Testis (tissue), 2 donors: ENCODE measurements at regions not wholly inside any gene's neighbourhood (a gene's known extent, or its start where the extent isn't known, plus 50 kb on each side); places are given as distances from the start of the nearest gene placed in this dataset.

Experiments used
- POLR2A ChIP-seq: fragments of 450-650 bp; IDR thresholded peaks from one replicate; pipeline ENCODE4 v1.6.1; 2017; ENCODE audit warnings: antibody characterized with exemption, mild to moderate bottlenecking, moderate library complexity
- TF ChIP-seq, protein P1 (sequence below), 3 experiments: fragments of 450-650 bp in 2 of 3; fragments of 200-600 bp in 1 of 3; sonication (generic) in 1 of 3; IDR thresholded peaks; one replicate each; pipeline ENCODE4 v1.5.1; 2016 to 2019; ENCODE audit warnings: antibody characterized with exemption in 3 of 3, mild to moderate bottlenecking in 2 of 3, moderate library complexity in 1 of 3

DNA sequence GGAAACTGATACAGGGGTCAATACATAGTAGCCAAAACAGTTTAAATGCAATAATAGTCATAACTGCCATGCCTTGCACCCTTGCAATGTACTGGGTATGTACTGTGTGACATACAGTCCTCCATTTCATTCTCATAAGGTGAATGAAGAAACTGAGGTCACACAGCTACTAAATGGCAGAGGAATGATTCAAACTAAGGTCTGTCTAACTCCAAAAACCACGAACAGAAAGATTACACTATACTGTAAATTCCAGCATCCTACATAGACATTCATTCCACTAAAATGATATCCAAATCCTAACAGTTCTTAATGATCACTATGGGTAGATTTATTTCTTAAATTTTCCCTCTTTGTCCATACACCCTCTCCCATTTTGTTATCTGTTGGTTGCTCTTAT, 238.1 kb upstream of the SERP2 start:
- TF ChIP-seq, protein P1, sequence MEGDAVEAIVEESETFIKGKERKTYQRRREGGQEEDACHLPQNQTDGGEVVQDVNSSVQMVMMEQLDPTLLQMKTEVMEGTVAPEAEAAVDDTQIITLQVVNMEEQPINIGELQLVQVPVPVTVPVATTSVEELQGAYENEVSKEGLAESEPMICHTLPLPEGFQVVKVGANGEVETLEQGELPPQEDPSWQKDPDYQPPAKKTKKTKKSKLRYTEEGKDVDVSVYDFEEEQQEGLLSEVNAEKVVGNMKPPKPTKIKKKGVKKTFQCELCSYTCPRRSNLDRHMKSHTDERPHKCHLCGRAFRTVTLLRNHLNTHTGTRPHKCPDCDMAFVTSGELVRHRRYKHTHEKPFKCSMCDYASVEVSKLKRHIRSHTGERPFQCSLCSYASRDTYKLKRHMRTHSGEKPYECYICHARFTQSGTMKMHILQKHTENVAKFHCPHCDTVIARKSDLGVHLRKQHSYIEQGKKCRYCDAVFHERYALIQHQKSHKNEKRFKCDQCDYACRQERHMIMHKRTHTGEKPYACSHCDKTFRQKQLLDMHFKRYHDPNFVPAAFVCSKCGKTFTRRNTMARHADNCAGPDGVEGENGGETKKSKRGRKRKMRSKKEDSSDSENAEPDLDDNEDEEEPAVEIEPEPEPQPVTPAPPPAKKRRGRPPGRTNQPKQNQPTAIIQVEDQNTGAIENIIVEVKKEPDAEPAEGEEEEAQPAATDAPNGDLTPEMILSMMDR (IDR thresholded peaks at IDR 0.05) = no peak
- no peak for TF ChIP-seq POLR2A
